OCI-LY3 (cell line): ENCODE measurements at regions not wholly inside any gene's neighbourhood (a gene's known extent, or its start where the extent isn't known, plus 50 kb on each side); places are given as distances from the start of the nearest gene placed in this dataset.

Source experiments
- EZH2phosphoT487 ChIP-seq: fragments of 200-600 bp; shearing (Covaris generic); IDR thresholded peaks from 2 replicates; pipeline ENCODE4 v1.6.1; 2018; ENCODE audit warnings: antibody characterized with exemption, mixed run types, low read depth
- TF ChIP-seq, protein P1 (sequence below): fragments of 200-600, 300-600 bp; sonication (generic); IDR thresholded peaks from 2 replicates; pipeline ENCODE4 v1.5.1; 2014; ENCODE audit warnings: antibody characterized with exemption, low read length, low read depth

DNA sequence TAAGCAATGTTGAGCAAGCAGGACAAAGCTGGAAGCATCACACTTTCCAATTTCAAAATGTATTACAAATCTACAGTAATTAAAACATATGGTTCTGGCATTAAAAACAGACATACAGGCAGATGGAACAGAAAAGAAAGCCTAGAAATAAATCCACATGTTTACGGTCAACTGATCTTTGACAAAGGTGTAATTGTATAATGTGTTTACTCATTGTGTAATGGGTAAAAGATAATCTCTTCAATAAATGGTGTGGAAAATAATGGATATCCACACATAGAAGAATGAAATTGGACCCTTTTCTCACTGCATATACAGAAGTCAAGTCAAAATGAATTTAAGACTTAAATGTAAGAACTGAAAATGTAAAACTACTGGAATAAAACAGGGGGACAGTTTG is 394.2 kb downstream of the ANKRD50 start:
- TF ChIP-seq, protein P1, sequence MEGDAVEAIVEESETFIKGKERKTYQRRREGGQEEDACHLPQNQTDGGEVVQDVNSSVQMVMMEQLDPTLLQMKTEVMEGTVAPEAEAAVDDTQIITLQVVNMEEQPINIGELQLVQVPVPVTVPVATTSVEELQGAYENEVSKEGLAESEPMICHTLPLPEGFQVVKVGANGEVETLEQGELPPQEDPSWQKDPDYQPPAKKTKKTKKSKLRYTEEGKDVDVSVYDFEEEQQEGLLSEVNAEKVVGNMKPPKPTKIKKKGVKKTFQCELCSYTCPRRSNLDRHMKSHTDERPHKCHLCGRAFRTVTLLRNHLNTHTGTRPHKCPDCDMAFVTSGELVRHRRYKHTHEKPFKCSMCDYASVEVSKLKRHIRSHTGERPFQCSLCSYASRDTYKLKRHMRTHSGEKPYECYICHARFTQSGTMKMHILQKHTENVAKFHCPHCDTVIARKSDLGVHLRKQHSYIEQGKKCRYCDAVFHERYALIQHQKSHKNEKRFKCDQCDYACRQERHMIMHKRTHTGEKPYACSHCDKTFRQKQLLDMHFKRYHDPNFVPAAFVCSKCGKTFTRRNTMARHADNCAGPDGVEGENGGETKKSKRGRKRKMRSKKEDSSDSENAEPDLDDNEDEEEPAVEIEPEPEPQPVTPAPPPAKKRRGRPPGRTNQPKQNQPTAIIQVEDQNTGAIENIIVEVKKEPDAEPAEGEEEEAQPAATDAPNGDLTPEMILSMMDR: no peak
- TF ChIP-seq EZH2phosphoT487: no peak
